ENCODE measurements at regions not wholly inside any gene's neighbourhood (a gene's known extent, or its start where the extent isn't known, plus 50 kb on each side); places are given as distances from the start of the nearest gene placed in this dataset.

- Histone ChIP-seq H3K18ac (ENCODE audit: extremely low read depth, low read length) (no peak overlapping the region), H2BK12ac (ENCODE audit: low read depth, low read length) (no peak overlapping the region), H3K4me3 (ENCODE audit: extremely low read depth in 1 of 4, insufficient read depth in 2 of 4, low read depth in 3 of 4, low read length in 4 of 4) (no peak overlapping the region), H4K20me1 (replicated peaks in 1 of 2; ENCODE audit: control insufficient read depth in 1 of 2, insufficient read depth in 2 of 2, low read length in 2 of 2) (no peaks in the 10 kb centered on the region), H4K8ac (ENCODE audit: extremely low read depth, insufficient read depth, low read length) (no peak overlapping the region), H4K5ac (ENCODE audit: insufficient read length, low read depth, low read length) (no peak overlapping the region), H3K27ac (ENCODE audit: low read depth, low read length) (no peak overlapping the region), H3K4ac (replicated peaks; ENCODE audit: insufficient read length, low read depth, low read length) (no peak overlapping the region), H2AFZ (ENCODE audit: low read length) (no peak overlapping the region), H2BK5ac (ENCODE audit: low read depth, low read length) (no peak overlapping the region), H3K56ac (replicated peaks; ENCODE audit: insufficient read length, low read depth, low read length) (no peak overlapping the region), H3K27me3 (replicated peaks in 1 of 4; ENCODE audit: control insufficient read depth in 3 of 4, extremely low read depth in 1 of 4, insufficient read depth in 3 of 4, low read length in 3 of 4) (peaks cover 0 to 9% (median 5%) of the 10 kb centered on the region in 4 experiments; a peak in 3 of 7 replicates), H3K79me2 (ENCODE audit: control insufficient read depth in 1 of 2, insufficient read depth in 2 of 2, low read length in 2 of 2) (no peaks in the 10 kb centered on the region), H2AK5ac (ENCODE audit: low read depth, low read length) (no peak overlapping the region), H3K79me1 (ENCODE audit: low read depth, low read length) (no peaks in the 10 kb centered on the region), H3K14ac (ENCODE audit: insufficient read length) (no peak overlapping the region), H3K4me2 (ENCODE audit: insufficient read depth in 1 of 2, low read depth in 2 of 2, low read length in 2 of 2) (no peak overlapping the region), H3K23me2 (ENCODE audit: low read depth, low read length) (peaks cover 2% of the 10 kb centered on the region; the same call in 1 of the 2 replicates), H3K36me3 (ENCODE audit: control insufficient read depth in 2 of 4, insufficient read depth in 4 of 4, low read length in 3 of 4) (no peaks in the 10 kb centered on the region), H3K9ac (replicated peaks in 1 of 4; ENCODE audit: extremely low read depth in 1 of 4, low read depth in 3 of 4, low read length in 3 of 4) (no peak overlapping the region), H3K23ac (ENCODE audit: insufficient read length) (no peak overlapping the region), H3K4me1 (replicated peaks in 1 of 4; ENCODE audit: control insufficient read depth in 3 of 4, insufficient read depth in 4 of 4, low read length in 3 of 4) (peaks cover 4 to 15% (median 11%) of the 10 kb centered on the region in 4 experiments; a peak in 6 of 7 replicates), H2BK15ac (ENCODE audit: low read length) (no peak overlapping the region), H2BK20ac (ENCODE audit: low read length) (no peak overlapping the region), H4K91ac (replicated peaks; ENCODE audit: insufficient read length, low read length) (peak overlapping the region; percentile 27), H3K9me3 (ENCODE audit: insufficient read depth in 2 of 2, low read depth in 1 of 2, low read length in 1 of 2) (peaks cover 0 to 4% of the 10 kb centered on the region in 2 experiments; a peak in 1 of 4 replicates), H2BK120ac (replicated peaks; ENCODE audit: low read depth, low read length) (no peak overlapping the region)
- DNase-seq (ENCODE audit: low read depth in 1 of 2, low spot score in 2 of 2) = no peak
- POLR2A ChIA-PET (ENCODE audit: partially characterized antibody) = no interaction called here
- WGBS, 2 experiments (ENCODE audit: extremely low coverage in 1 of 2, insufficient coverage in 1 of 2, insufficient read length in 1 of 2, insufficient replicate concordance in 2 of 2, low coverage in 1 of 2, low lambda C conversion rate in 2 of 2, missing lambda C conversion rate in 1 of 2) = 83% methylated on average over 8 of the region's 8 CpGs; no CpG with 5 or more reads in 1 of the 2 experiments
- no peak for FAIRE-seq
- CTCF ChIA-PET (ENCODE audit: partially characterized antibody) = interaction anchor here (0.7 to 1.8 kb wide), 6 partner anchors 15 to 121 kb away, joined by 3 to 7 read pairs (median 3); no protein-coding TSS in a partner anchor
- no peak for TF ChIP-seq NRF1 (IDR thresholded peaks at IDR 0.05; ENCODE audit: low read depth, low read length)
- TF ChIP-seq HDAC6 (IDR thresholded peaks at IDR 0.05; ENCODE audit: low read depth, low read length) = no peak
- no peak for TF ChIP-seq CEBPB (IDR thresholded peaks at IDR 0.05; ENCODE audit: low read depth, low read length)
- TF ChIP-seq, protein P1, sequence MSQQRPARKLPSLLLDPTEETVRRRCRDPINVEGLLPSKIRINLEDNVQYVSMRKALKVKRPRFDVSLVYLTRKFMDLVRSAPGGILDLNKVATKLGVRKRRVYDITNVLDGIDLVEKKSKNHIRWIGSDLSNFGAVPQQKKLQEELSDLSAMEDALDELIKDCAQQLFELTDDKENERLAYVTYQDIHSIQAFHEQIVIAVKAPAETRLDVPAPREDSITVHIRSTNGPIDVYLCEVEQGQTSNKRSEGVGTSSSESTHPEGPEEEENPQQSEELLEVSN (IDR thresholded peaks at IDR 0.05) = no peak
- no peak for TF ChIP-seq EZH2 (IDR thresholded peaks at IDR 0.05; ENCODE audit: low read depth, low read length, severe bottlenecking)
- no peak for TF ChIP-seq KDM1A (IDR thresholded peaks at IDR 0.05; ENCODE audit: borderline replicate concordance, low read length)
- TF ChIP-seq, protein P2, sequence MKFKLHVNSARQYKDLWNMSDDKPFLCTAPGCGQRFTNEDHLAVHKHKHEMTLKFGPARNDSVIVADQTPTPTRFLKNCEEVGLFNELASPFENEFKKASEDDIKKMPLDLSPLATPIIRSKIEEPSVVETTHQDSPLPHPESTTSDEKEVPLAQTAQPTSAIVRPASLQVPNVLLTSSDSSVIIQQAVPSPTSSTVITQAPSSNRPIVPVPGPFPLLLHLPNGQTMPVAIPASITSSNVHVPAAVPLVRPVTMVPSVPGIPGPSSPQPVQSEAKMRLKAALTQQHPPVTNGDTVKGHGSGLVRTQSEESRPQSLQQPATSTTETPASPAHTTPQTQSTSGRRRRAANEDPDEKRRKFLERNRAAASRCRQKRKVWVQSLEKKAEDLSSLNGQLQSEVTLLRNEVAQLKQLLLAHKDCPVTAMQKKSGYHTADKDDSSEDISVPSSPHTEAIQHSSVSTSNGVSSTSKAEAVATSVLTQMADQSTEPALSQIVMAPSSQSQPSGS (IDR thresholded peaks at IDR 0.05; ENCODE audit: low read length) = no peak
- TF ChIP-seq BACH1 (IDR thresholded peaks at IDR 0.05; ENCODE audit: low read length) = no peak
- no peak for TF ChIP-seq POLR2A (IDR thresholded peaks at IDR 0.05; ENCODE audit: control extremely low read depth in 1 of 2, low read depth in 2 of 2, low read length in 2 of 2)
- TF ChIP-seq CHD2 (IDR thresholded peaks at IDR 0.05; ENCODE audit: low read length) = no peak
These were observed 125.1 kb downstream of the BARX1 start for GRCh38 chr9:93830012-93830596.
